ENCODE measurements at regions not wholly inside any gene's neighbourhood (a gene's known extent, or its start where the extent isn't known, plus 50 kb on each side); places are given as distances from the start of the nearest gene placed in this dataset.

DNA sequence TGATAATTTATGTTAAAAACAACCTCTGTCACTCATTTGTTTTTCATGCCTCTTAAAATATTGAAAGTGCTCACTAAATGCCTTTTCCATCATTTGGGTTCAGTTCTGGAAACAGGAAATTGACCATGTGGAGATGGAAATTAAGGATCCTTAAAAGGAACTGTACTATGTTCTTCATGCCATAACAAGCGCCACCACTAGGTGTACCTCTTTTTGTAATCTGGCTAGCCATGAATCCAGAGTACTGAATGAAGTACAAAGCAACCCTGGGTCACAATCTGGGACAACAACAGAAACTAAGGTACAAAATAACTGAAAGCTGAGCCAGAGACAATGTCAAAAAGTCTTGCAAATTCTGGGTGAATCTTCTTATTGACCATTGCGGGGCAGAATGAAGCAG, 559.1 kb downstream of the FAM181B start:
- TF ChIP-seq, protein P1, sequence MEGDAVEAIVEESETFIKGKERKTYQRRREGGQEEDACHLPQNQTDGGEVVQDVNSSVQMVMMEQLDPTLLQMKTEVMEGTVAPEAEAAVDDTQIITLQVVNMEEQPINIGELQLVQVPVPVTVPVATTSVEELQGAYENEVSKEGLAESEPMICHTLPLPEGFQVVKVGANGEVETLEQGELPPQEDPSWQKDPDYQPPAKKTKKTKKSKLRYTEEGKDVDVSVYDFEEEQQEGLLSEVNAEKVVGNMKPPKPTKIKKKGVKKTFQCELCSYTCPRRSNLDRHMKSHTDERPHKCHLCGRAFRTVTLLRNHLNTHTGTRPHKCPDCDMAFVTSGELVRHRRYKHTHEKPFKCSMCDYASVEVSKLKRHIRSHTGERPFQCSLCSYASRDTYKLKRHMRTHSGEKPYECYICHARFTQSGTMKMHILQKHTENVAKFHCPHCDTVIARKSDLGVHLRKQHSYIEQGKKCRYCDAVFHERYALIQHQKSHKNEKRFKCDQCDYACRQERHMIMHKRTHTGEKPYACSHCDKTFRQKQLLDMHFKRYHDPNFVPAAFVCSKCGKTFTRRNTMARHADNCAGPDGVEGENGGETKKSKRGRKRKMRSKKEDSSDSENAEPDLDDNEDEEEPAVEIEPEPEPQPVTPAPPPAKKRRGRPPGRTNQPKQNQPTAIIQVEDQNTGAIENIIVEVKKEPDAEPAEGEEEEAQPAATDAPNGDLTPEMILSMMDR (IDR thresholded peaks at IDR 0.05; ENCODE audit: extremely low read depth in 1 of 2, insufficient read depth in 1 of 2, low read depth in 1 of 2, low read length in 2 of 2), result no peak
- TF ChIP-seq EZH2 (IDR thresholded peaks at IDR 0.05; ENCODE audit: borderline replicate concordance, low read depth, low read length, severe bottlenecking), result no peak
- no peak for TF ChIP-seq POLR2A (IDR thresholded peaks at IDR 0.05; ENCODE audit: low read depth, low read length)
